ENCODE measurements at regions not wholly inside any gene's neighbourhood (a gene's known extent, or its start where the extent isn't known, plus 50 kb on each side); places are given as distances from the start of the nearest gene placed in this dataset.
A peak's percentile ranks its signal among the peaks of the same experiment; 100 is the strongest.

DNA sequence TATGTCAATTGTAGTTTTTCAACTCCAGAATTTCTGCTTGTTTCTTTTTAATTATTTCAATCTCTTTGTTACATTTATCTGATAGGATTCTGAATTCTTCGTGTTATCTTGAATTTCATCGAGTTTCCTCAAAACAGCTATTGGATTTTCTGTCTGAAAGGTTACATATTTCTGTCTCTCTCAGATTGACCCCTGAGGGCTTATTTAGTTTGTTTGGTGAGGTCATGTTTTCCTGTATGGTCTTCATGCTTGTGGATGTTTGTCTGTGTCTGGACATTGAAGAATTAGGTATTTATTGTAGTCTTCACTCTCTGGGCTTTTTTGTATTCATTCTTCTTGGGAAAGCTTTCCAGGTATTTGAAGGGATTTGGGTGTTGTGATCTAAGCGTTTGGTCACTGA, 85.6 kb downstream of the SNAPC1 start:
- intact Hi-C loops (cut with micrococcal nuclease): no loop called here
- no peak for ATAC-seq
- DNase-seq: no peak

GRCh38 chr14:61854898-61855297, 92.7 kb downstream of the SNAPC1 start:
- DNase-seq (no peak), ATAC-seq (no peak)
- intact Hi-C loops (cut with micrococcal nuclease): no loop called here

DNA sequence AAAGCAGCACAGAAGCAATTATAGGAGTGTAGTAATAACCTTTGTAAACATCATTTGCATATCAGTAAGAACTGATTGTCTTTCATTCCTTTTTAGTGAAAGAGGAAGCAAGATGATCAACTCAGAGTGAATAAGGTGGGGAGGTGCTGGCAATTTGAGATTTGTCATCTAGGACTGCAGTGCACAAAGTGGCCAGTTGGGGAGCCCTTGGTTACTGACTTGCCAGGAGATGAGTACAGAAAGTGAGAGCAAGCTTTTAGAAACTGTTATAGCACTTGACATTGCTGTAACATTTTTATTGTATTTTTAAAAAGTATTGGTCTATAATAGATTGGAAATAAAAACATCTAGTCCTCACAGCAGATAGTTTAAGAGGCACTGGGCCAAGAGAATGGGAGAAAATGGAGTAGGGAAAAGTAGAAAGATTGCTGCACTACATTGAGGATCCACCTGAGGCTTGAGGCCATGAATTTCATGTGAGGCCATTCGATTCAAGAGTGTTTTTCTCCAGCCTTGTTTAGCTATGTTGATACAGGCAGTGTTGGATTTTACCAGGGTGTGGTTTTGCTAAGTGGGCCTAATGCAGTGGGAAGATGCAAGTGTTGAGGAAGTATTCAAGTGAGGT, 98.2 kb downstream of the SNAPC1 start:
- intact Hi-C loops (cut with micrococcal nuclease): no loop called here
- DNase-seq: peak; percentile 36
- ATAC-seq: no peak

DNA sequence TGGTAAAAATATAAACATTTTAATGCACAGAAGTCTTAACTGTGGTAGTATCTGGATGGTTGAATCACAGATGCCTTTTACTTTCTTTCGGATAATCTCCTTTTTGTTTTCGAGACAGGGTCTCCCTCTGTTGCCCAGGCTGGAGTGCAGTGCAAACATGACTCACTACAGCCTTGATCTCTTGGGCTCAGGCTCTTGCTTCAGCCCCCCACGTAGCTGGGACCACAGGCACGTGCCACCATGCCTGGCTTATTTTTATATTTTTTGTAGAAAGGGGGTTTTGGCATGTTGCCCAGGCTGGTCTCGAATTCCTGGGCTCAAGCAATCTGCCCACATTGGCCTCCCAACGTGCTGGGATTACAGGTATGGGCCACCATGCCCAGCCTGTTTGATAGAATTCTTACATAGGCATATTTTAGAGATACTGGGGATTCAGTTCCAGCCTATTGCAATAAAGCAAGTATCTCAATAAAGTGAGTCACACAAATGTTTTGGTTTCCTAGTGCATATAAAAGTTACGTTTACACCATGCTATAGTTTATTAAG, 99.2 kb downstream of the SNAPC1 start:
- intact Hi-C loops (cut with micrococcal nuclease): no loop called here
- ATAC-seq (no peak), DNase-seq (no peak)

DNA sequence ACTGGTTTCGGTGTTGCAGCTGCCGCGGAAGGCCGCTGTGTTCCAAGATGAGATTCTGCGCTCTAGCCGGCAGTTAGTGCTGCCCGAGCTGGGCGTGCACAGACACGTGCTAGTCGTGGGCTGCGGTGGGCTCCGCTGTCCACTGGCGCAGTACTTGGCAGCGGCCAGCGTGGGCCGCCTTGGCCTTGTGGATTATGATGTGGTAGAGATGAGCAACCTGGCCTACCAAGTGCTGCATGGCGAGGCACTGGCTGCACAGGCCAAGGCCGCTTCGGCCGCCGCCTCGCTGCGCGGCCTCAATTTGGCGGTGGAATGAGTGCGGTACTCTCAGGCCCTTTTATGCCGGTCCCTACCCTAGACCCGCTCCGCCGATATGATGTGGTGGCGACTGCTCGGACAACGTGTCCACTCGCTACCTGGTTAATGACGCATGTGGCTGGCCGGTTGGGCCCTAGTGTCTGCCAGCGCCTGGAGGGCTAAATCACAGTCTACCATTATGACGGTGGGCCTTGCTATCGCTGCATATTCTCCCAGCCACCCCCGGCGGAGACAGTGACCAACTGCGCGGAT, 102.2 kb downstream of the SNAPC1 start:
- intact Hi-C loops (cut with micrococcal nuclease): no loop called here
- DNase-seq (peak; percentile 21), ATAC-seq (no peak)

GRCh38 chr14:61866932-61867920, 105.0 kb downstream of the SNAPC1 start:
- no peak for DNase-seq
- intact Hi-C loops (cut with micrococcal nuclease): no loop called here
- no peak for ATAC-seq

DNA sequence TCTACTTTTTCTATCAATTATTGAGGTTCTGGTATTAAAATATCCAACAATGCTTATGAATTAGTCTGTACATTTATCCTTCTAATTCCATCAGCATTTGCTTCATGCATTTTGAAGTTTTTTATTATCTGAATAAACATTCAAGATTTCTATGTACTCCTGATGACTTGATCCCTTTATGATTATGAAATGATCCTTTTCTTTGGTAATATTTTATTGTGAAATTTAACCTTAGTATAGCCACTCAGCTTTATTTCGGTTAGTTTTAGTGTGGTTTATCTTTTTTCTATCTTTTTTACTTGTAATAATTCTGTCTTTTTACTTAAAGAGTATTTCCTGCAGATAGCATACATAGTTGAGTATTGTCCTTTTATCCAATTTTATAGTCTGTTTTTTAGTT, 106.6 kb downstream of the SNAPC1 start:
- ATAC-seq: no peak
- DNase-seq: no peak
- intact Hi-C loops (cut with micrococcal nuclease): no loop called here

GRCh38 chr14:61870163-61870562, 107.9 kb downstream of the SNAPC1 start:
- no peak for ATAC-seq
- intact Hi-C loops (cut with micrococcal nuclease): no loop called here

DNA sequence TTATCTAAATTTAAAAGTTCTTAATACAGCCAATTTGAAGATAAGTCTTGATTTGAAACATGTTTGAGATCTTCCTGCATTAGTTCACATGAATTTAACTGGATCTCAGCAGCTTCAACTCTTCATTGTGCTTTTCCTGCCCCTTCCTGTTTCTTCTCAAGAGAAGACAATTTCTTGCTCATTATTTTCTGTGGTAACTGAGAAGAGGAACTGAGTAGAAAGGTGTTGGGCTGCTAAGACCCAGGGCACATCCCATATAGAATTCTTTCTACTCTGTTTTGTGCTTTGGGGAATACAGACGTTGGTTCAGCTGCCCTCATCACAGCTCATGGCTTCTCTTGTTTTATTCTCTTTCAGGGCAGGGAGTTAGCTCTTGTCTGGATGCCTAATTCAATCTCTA, 110.2 kb downstream of the SNAPC1 start:
- intact Hi-C loops (cut with micrococcal nuclease): no loop called here
- ATAC-seq (no peak), DNase-seq (no peak)

More at GRCh38 chr14:61870163-61870562, 107.9 kb downstream of the SNAPC1 start:
- DNase-seq: no peak

DNA sequence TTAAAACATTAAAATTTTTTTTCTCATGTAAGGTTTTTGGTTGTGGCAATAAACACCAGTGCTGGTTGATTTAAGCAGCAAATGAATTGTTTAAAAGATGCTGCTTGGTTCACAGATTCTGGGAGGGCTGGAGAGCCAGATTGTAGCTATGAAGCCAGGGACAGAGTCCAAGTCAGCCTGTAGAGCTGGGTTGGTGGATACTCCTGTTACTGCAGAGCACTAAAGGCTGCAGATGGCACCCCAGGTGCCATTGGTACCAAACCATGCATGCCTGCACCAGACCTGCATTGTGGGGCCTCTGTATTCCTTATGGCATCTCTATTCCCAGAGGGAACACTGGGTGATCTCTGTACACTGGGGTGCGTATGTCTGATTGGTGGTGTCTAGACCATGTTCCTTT, 113.3 kb downstream of the SNAPC1 start:
- DNase-seq (no peak), ATAC-seq (no peak)
- intact Hi-C loops (cut with micrococcal nuclease): no loop called here

DNA sequence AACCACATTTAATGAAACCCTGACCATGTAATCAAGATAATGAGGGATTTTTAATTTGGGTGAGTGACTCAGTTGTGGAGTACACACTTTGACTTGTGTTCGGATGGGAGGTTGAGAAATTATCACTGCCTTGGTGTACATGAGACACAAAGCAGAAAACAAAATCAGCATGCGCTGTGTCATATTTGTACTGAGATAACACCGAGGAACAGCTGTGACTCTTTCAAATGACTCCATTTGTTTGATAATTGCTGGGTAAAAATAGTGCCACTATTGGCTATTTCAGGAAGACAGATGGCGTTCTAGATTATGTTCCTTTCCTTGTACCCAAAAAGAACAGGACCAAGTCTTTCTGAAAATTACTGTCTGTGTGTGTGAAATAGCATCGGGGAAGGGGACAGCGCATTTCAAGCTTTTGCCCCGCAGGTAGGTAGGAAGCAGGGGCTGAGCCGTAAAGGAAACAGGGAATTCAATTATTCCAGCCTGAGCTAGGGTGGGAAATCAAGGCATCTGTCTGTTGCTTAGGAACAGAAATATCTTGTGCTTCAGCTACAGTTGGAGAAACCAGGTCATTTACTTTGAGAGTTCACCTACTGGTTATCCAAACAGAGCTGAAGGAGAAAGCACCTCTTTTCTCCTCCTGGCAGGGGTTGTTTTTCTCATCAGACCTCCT, 114.3 kb downstream of the SNAPC1 start:
- DNase-seq (no peak), ATAC-seq (peak; percentile 58)
- intact Hi-C loops (cut with micrococcal nuclease): no loop called here

DNA sequence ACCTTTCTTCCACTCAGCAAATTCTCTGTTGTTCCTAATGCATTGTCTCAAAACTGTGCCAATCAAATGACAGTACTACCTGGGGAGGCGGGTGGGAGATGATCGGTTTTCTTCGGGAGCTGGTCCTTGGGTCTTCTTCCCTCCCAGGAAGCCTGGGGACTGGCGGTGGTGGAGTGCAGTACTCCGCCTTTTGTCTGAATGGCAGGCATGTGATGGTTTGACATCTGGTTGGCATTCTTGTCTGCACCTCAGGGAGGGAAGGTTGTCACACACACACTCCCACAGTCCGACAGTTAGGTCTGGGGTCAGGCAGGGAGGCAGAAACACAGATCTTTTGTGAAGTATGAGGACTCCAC, 114.8 kb downstream of the SNAPC1 start:
- ATAC-seq: no peak
- DNase-seq: no peak
- intact Hi-C loops (cut with micrococcal nuclease): no loop called here

GRCh38 chr14:61877768-61878167, 115.5 kb downstream of the SNAPC1 start:
- no peak for ATAC-seq
- no peak for DNase-seq
- intact Hi-C loops (cut with micrococcal nuclease): no loop called here

- no peak for ATAC-seq
- intact Hi-C loops (cut with micrococcal nuclease): no loop called here
- DNase-seq: no peak
Observed at GRCh38 chr14:61878931-61879330, 116.7 kb downstream of the SNAPC1 start.

- intact Hi-C loops (cut with micrococcal nuclease): no loop called here
- no peak for DNase-seq
- no peak for ATAC-seq
Observed at GRCh38 chr14:61881046-61881445, 118.8 kb downstream of the SNAPC1 start.

DNA sequence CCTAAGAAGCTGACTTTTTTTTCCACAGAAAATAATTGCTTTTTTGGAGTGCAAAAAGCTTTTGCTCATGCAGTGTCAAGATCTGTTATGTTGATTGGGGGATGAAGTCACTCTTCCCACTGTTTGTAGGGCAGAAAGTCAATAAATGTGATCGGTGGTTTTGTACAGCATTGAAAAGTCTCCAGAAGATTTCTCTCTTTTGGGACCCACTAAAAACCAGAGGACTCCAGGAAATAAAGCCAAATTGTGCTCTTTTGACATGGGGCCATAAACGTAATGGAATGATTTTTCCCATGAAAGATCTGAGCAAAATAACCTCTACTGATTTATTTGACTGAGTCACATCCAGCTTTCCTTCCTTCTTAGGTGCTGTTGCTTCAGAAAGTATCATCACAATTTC, 122.5 kb downstream of the SNAPC1 start:
- intact Hi-C loops (cut with micrococcal nuclease): no loop called here
- ATAC-seq: no peak
- DNase-seq: no peak

DNA sequence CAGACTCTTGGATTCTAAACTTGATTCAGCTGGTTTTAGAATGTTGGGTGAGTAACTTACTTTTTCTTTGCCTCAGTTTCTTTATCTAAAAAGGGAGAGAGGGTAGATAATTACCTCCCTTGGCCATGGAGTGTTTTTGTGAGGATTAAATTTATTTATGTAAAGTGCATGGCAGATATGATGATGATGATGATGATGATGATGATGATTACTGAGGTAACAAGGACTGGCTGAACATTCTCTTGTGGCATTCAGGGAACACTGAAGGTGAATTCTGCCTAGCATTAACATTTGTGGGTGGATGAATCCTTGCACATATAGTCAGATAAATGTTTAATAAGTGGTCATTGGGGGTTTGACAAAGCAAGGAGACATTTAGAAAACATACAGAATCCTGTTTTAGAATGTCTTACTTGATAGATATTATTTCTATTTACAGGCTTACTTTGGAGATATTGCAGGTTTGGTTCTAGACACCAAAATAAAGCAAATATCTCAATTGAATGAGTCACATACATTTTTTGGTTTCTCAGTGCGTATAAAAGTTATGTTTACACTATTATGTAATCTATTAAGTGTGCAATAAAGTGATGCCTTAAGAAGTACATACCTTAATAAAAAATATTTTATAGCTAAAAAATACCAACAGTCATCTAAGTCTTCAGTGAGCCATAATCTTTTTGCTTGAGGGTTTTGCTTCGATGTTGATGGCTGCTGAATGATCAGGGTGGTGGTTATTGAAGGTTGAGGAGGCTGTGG, 123.2 kb downstream of the SNAPC1 start:
- intact Hi-C loops (cut with micrococcal nuclease): no loop called here
- ATAC-seq (no peak), DNase-seq (no peak)

GRCh38 chr14:61887628-61888027, 125.4 kb downstream of the SNAPC1 start:
- intact Hi-C loops (cut with micrococcal nuclease): no loop called here
- ATAC-seq (no peak), DNase-seq (no peak)

- intact Hi-C loops (cut with micrococcal nuclease): no loop called here
- ATAC-seq: no peak
- no peak for DNase-seq
Observed at GRCh38 chr14:61889914-61890351, 127.7 kb downstream of the SNAPC1 start.
